ENCODE measurements at regions not wholly inside any gene's neighbourhood (a gene's known extent, or its start where the extent isn't known, plus 50 kb on each side); places are given as distances from the start of the nearest gene placed in this dataset.
"Not testable (repeated sequence)": the region's sequence is repeated elsewhere in the genome, so short reads cannot be mapped to it uniquely, and the experiment has no call there.

DNA sequence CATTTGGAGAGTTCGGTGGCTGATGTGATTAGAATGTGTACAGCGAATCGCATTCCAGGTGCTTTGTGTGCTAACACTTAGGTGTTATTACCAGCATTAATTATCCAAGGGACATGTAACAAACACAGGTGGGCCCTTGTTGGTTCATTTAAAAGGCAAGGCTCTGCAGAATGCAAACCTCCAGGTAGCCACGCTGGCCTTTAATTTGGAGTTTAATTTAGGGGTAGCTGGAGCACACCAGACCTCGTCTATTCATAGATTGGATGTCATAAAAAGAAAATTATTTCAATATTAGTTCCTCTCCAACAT lies 191.1 kb downstream of the MAT2B start:
- DNase-seq (ENCODE audit: low read depth, low spot score): no peak

DNA sequence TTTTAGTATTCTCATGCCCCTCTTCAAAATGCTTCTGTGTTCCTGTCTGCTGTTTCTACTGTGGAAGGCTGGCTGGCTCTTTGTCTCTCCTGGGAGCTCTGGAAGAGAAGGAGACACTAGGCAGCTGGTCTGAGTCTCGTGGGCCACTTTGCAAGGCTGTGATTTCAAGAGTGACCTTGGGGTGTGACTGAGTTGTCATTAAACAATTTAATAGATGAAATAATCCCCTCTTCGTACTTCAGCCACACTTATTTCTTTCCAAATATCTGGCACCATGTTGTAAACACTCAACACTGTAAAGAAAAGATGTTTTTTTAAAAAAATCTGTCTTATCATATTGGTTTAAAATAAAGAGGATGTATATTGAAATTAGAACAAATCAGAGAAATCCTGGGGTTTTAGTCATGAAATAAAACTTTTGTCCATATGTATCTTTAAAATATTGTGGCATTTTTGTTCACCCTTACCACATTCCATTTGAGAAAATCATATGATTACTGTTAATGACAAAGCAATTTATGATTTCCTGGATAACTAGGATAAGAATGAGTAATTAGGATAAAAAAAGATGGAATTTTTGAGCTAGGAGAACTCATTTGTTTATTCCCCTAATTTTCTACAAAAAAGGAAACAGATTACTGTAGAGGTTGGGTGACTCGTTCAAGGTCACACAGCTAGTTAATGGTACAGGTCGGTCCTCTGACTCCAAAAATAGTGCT lies 200.8 kb downstream of the MAT2B start:
- DNase-seq (ENCODE audit: low read depth, low spot score): no peak

DNA sequence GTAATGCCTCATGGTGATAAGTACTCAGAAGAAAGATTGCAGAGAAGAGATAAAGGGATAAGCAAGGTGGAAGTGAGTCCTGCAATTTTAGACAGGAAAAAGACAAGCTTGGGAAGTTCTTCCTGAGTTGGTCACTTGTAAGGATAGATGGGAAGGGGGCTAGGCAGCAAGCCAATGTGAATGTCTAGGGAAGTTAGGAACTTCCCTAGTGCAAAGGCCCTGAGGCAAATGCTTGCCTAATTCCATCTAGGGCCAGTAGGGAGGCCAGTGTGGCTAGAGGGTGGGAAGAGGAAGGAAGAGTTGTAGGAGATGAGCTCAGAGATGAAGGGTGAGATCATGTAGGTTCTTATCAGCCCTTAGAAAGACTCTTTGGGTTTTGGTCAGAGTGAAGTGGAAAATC lies 206.6 kb downstream of the MAT2B start:
- DNase-seq (ENCODE audit: low read depth, low spot score): no peak

- DNase-seq (ENCODE audit: low read depth, low spot score): no peak
Measured at GRCh38 chr5:163718272-163718671, 212.9 kb downstream of the MAT2B start.

DNA sequence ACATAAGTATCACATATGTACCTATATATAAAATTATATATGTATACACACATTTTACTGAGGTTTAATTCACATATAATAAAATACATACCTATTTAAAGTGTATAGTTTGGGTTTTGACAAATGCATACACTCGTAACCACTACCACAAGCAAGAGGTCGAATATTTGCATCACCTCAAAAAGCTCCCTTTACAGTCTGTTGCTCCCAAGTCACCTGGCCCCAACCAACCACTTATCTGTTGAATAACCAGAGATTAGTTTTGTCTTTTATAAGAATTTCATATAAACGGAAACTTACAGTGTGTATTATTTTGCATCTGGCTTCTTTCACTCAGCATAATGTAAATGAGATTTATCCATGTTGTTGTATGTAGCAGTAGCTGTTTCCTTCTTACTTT lies 218.9 kb downstream of the MAT2B start:
- DNase-seq (ENCODE audit: low read depth, low spot score): no peak

DNA sequence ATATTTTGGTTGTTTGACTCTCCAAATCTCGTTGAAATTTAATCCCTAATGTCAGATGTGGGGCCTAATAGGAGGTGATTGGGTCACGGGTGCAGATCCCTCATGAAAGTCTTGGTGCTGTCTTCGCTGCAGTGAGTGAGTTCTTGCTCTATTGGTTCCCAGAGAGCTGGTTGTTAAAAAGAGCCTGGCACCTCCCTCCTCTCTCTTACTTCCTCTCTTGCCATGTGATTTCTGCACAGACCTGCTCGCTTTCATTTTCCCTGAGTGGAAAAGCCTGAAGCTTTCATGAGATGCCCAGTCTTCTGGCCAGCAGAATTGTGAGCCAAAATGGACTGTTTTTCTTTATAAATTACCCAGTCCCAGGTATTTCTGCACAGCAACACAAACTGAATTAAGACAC lies 221.6 kb downstream of the MAT2B start:
- DNase-seq (ENCODE audit: low read depth, low spot score): no peak

- no peak for DNase-seq (ENCODE audit: low read depth, low spot score)
Measured at GRCh38 chr5:163730206-163730756, 224.9 kb downstream of the MAT2B start.

GRCh38 chr5:163731256-163731655 lies 225.8 kb downstream of the MAT2B start:
- no peak for DNase-seq (ENCODE audit: low read depth, low spot score)

GRCh38 chr5:163735069-163735468 lies 229.7 kb downstream of the MAT2B start:
- no peak for DNase-seq (ENCODE audit: low read depth, low spot score)

GRCh38 chr5:163747586-163747985 lies 242.2 kb downstream of the MAT2B start:
- DNase-seq (ENCODE audit: low read depth, low spot score): no peak

DNA sequence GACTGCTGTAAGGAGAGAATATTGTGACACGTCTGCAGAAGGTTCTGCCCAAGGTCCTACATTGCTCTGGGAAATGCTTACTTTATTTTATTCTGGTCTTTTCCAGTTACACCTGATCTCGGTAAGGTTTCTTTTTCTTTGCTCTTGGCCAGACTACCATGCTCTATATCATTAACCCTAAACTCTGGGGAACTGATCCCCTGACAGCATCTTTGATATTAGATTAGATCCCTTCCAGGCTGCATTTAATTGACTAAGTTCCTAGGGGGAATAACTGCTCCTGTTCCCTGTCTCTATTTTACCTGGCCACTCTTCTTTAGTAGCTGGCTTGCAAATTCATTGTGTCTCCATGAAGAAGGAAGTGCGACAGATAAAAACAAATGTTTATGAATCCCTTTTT lies 243.5 kb downstream of the MAT2B start:
- no peak for DNase-seq (ENCODE audit: low read depth, low spot score)

GRCh38 chr5:163750415-163750814 lies 245.0 kb downstream of the MAT2B start:
- DNase-seq (ENCODE audit: low read depth, low spot score): not testable (repeated sequence)

GRCh38 chr5:163755505-163755904 lies 250.1 kb downstream of the MAT2B start:
- no peak for DNase-seq (ENCODE audit: low read depth, low spot score)

- no peak for DNase-seq (ENCODE audit: low read depth, low spot score)
Measured at GRCh38 chr5:163756170-163756569, 250.8 kb downstream of the MAT2B start.

DNA sequence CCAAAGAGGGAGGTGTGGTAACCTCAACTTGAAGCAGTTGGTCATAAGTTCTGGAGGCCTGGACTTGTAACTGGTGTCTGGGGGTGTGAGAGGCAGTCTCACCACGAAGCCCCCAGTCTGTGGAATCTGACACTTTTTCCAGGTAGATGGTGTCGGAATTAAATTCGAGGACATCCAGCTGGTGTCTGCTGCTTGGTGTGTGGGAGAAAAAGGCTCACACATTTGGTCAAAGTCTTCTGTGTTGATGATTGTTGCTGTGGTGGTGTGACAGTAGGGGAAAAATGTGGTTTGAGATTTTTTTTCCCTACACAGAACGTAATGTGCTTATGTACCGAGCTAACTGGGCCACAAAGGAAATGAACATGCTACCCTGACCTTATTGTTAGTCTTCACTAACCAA lies 251.9 kb downstream of the MAT2B start:
- DNase-seq (ENCODE audit: low read depth, low spot score): no peak

- no peak for DNase-seq (ENCODE audit: low read depth, low spot score)
Measured at GRCh38 chr5:163758283-163758711, 252.9 kb downstream of the MAT2B start.

DNA sequence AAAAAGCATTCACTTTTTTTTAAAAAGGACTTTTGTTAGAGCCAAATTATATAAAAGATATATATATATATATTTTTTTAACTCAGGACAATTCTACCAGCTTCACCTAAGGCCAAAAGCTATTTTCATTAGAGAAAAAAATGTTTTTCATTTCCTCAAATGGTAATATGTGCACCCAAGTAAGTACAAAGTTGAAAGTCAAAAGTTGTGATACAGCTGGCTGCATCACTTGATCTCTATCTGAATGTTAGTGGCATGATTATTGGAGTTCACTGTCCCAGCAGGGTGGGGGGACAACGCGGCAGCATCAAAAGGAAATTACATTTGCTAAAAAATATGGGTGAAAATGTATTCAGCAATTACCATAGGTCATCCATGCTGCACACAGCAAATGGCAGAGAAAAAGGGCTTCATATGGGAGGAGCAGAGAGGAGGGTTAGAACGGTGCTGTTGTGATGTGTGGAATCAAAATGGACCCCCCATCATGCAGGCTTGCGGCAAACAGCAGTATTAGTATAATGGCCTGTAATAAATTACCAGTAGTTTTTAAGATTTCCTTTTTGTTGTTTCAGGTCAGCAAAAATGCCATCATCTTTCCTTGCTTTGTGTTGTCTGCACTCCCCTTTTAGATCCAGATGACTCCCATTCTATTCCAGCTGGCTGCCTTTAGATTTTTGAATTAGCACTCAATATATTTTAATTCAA lies 253.7 kb downstream of the MAT2B start:
- no peak for DNase-seq (ENCODE audit: low read depth, low spot score)

DNA sequence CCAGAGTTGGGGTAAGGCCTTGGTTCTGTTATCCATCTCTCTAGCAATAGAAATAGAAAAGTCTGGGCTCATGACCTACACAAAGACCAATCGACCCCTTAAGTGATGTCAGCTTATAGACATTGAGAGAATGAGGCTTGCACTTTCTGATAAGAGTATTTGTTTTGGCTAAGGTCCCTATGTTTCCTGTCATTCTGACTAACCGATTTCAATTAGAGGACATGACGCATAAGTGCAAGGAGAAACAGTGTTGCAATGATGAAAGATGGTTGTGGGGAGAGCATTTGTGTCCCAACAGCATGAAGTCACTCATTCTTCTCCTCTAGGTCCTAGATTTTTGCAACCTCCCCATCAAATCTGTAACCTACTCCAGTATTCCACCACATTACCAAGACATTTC lies 255.1 kb downstream of the MAT2B start:
- DNase-seq (ENCODE audit: low read depth, low spot score): no peak

DNA sequence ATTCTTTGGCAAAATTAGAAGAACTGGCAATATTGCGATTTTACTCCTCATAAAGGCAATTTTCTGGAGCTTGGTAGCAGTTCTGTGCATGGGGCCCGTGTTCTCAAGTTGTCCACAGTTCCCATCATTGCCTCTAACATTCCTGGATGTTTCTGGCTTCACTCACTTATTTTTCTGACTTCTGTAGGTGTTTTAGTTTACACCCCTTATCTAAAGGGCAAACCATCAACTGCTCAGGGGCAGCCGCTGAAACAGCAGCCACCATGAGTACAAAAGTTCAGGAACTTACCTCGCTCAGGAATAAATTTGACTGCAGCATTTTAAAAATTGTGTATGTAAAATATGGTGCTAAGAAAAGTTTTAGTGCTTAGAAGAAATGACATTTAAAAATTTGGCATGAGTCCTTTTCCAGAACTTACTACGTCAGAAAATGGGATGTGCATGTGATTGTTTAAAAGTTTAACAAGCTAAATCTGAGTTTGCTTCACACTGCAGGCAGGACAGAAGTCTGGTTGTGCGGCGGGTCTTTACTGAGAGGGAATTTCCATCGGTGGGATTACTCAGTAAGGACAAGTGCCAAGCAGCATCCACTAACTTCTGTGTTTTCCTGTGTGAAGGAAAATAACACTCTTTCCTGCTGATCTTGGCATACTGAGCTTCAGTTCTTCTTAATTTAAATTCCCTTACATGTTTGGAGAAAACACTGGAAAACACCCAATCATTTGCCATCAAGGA lies 261.7 kb downstream of the MAT2B start:
- DNase-seq (ENCODE audit: low read depth, low spot score): no peak

- DNase-seq (ENCODE audit: low read depth, low spot score): no peak
Measured at GRCh38 chr5:163770625-163771024, 265.2 kb downstream of the MAT2B start.

DNA sequence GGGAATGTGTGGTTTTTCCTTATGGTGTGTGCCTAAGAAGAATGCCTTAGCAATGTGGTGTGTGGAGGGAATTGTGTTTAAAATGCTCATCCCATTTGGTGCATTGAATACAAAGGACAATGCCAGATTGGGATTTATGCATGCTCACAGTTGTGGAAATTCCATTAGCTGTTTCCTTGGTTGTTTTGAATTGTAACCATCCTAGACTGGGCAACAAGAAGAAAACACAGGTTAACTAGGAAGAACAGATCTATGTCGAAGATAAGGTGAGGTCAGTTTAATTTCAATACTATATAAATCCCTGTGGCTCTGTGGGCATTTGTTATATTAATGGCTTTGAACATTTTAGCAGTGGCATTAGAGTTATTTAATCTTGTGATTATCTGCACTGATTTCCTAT lies 266.8 kb downstream of the MAT2B start:
- DNase-seq (ENCODE audit: low read depth, low spot score): no peak

DNA sequence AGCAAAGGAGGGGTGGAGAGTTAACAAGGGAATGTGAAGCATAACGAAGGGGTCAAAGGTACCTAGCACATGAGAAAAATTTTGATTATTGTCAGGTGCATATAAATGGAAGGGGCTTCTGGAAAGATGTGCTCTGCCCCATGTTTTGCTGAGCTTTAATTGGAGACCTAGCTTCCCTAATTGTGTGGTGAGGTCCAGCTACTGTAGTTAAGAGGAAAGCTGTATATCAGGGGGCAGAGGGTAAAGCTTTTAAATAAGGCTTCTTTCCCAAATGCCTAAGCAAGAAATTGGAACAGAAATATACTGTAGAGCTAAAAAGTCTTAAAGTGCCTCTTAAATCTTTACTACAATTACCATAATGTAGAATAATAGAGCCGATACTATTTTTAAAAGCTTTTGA lies 267.2 kb downstream of the MAT2B start:
- no peak for DNase-seq (ENCODE audit: low read depth, low spot score)

GRCh38 chr5:163773226-163773625 lies 267.8 kb downstream of the MAT2B start:
- no peak for DNase-seq (ENCODE audit: low read depth, low spot score)

Measured in brain pericyte (primary cell).